ENCODE measurements at regions not wholly inside any gene's neighbourhood (a gene's known extent, or its start where the extent isn't known, plus 50 kb on each side); places are given as distances from the start of the nearest gene placed in this dataset.

DNA sequence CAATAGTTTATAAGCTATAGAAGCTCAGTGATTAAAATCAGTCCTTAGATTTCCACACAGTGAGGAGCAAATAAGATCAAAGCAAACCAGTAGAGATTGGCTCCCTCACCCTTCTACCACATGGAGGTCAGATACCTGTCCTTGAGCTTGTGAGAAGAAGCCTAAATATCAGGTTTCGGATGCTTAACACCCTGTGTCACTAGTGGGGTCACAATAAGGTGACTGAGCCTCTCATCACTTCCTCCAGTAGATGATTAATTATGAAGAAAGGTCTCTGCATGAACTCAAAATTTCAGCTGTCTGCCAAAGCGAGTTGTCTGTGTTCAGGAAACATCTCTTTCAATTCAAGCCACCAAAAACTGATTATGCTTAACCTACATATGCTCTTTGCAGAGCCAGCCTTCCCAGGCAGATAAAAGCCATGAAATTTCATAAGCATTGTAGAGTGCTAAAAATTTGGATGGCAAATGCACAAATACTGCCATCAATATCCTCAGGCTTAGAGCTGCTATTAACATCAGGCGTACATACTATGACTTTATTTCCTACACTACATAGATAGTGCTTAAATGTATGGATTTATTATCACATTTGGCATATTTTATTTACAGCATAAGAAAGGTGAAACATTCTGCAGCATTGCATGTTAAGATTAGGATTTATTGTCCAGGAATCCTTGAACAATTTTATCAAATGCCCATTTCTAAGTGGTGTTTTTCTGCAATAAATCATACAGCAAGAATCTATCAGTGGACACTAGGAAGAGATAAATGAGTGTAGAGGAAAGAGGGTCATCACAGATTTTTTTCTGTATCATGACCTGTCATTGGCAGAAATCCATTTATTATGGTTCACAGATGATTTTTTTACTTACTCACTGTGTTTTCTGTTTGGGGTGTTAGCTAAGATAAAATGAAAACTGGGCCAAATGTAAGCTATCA, 285.1 kb upstream of the SP8 start:
- H3K4me1 Mint-ChIP-seq (ENCODE audit: low read depth), result no peaks in the 10 kb centered on the region
- no peaks in the 10 kb centered on the region for H3K36me3 Mint-ChIP-seq (ENCODE audit: insufficient read depth)
- H3K27me3 Mint-ChIP-seq (ENCODE audit: low read depth), result peaks cover 7% of the 10 kb centered on the region
- H3K9me3 Mint-ChIP-seq, result peaks cover 3% of the 10 kb centered on the region
- ATAC-seq (no peak), DNase-seq (no peak)
- no peak overlapping the region for H3K4me3 Mint-ChIP-seq

- ATAC-seq, result no peak
- no peaks in the 10 kb centered on the region for H3K4me1 Mint-ChIP-seq (ENCODE audit: low read depth)
- H3K9me3 Mint-ChIP-seq, result no peaks in the 10 kb centered on the region
- no peaks in the 10 kb centered on the region for H3K36me3 Mint-ChIP-seq (ENCODE audit: insufficient read depth)
- no peak for DNase-seq
- no peak overlapping the region for H3K4me3 Mint-ChIP-seq
- H3K27me3 Mint-ChIP-seq (ENCODE audit: low read depth), result peaks cover 2% of the 10 kb centered on the region
Measured at GRCh38 chr7:21076054-21076453, 289.4 kb upstream of the SP8 start.

GRCh38 chr7:21076574-21076973, 289.9 kb upstream of the SP8 start:
- no peaks in the 10 kb centered on the region for H3K9me3 Mint-ChIP-seq
- H3K36me3 Mint-ChIP-seq (ENCODE audit: insufficient read depth), result no peaks in the 10 kb centered on the region
- H3K27me3 Mint-ChIP-seq (ENCODE audit: low read depth), result peaks cover 2% of the 10 kb centered on the region
- ATAC-seq (no peak), DNase-seq (no peak)
- H3K4me3 Mint-ChIP-seq, result no peak overlapping the region
- H3K4me1 Mint-ChIP-seq (ENCODE audit: low read depth), result no peaks in the 10 kb centered on the region

DNA sequence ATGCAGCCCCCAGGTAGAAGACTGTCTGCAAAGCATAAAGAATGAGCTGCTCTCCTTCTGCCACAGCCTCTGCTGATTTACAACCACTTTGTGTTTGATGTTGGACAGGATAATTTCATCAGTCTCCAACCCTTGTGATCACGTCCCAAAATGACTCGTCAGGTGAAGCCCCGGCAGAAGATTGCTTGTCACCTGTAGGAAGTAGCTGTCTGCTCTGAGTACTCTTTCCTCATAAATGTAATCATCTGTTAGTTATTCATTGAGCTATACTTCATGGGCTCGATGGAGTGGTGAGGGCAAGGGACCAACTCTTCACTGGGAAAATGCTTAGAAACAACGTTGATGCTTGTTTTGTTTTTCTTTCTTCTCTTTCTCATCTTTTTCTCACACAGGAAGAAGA, 290.9 kb upstream of the SP8 start:
- H3K4me3 Mint-ChIP-seq, result no peak overlapping the region
- no peaks in the 10 kb centered on the region for H3K4me1 Mint-ChIP-seq (ENCODE audit: low read depth)
- no peaks in the 10 kb centered on the region for H3K9me3 Mint-ChIP-seq
- H3K36me3 Mint-ChIP-seq (ENCODE audit: insufficient read depth), result no peaks in the 10 kb centered on the region
- H3K27me3 Mint-ChIP-seq (ENCODE audit: low read depth), result no peaks in the 10 kb centered on the region
- DNase-seq (no peak), ATAC-seq (no peak)

- Mint-ChIP-seq H3K4me1 (ENCODE audit: low read depth) (no peaks in the 10 kb centered on the region), H3K9me3 (no peaks in the 10 kb centered on the region), H3K4me3 (no peak overlapping the region), H3K36me3 (ENCODE audit: insufficient read depth) (no peaks in the 10 kb centered on the region), H3K27me3 (ENCODE audit: low read depth) (no peaks in the 10 kb centered on the region)
- ATAC-seq, result no peak
- DNase-seq, result no peak
Measured at GRCh38 chr7:21084286-21084685, 297.6 kb upstream of the SP8 start.

DNA sequence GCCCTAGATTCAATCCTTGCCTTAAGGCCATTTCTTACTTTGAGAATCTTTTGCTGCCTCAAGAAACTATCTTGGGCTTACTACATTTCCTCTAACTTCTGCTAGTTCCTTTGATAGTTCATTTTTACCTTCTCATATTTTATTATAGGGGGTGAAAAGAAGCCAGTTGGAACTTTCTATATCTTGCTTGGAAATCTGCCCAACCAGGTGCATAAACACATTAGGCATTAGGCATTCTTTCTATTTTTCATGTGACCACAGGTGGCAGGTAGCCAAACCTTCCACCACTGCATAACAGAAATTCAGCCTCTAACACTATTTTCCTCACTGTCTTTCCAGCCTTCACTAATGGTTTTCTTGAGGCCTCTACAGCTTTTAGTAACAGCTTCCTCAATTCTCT, 300.0 kb upstream of the SP8 start:
- Mint-ChIP-seq H3K4me3 (no peak overlapping the region), H3K36me3 (ENCODE audit: insufficient read depth) (no peaks in the 10 kb centered on the region), H3K4me1 (ENCODE audit: low read depth) (no peaks in the 10 kb centered on the region), H3K9me3 (no peaks in the 10 kb centered on the region), H3K27me3 (ENCODE audit: low read depth) (peaks cover 2% of the 10 kb centered on the region)
- ATAC-seq (no peak), DNase-seq (no peak)

GRCh38 chr7:21089653-21090052, 303.0 kb upstream of the SP8 start:
- Mint-ChIP-seq H3K4me3 (no peak overlapping the region), H3K9me3 (no peaks in the 10 kb centered on the region), H3K4me1 (ENCODE audit: low read depth) (no peaks in the 10 kb centered on the region), H3K36me3 (ENCODE audit: insufficient read depth) (no peaks in the 10 kb centered on the region), H3K27me3 (ENCODE audit: low read depth) (peaks cover 5% of the 10 kb centered on the region)
- DNase-seq (no peak), ATAC-seq (no peak)

DNA sequence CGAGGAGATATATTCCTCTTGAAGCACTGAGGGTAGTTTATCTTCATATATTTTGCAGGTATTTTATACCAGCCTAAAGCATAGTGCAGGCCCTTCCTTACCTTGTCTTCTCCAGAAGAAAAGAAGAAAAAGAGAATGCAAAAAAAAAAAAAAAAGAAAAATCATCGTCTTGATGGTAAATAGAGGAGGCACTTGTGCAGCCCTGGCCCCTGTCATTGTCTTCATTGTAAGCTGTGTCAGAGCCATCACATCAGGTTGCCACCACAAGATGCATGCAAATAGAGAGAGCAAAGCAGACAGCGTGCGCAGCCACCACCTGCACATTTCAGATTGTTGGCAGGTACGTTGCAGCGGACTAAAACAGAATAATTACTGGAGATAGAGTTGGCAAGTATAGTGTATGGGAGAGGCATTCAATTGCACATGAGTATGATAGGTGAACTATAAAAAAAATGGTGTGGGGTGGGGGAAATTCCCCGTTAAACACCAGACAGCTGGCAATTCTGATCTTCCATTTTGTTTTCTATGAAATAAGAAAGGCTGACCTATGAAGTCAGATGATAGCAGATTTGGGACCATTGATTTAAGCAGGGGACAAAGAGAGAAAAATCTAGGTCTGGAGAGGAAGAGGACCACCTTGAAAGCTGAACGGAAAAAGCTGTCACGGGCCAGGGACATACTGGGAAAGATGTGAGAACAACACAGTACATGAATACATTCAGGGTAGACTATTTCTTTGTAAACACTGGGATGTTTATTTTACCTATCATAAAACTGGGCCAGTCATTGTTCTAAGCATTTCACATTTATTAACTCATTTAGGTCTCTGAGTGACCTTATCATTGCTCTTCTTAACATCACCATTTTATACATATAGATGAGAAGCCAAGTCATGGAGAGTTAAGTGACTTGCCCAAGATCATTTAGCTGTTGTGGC, 306.3 kb upstream of the SP8 start:
- no peak overlapping the region for H3K4me3 Mint-ChIP-seq
- H3K36me3 Mint-ChIP-seq (ENCODE audit: insufficient read depth), result no peaks in the 10 kb centered on the region
- H3K4me1 Mint-ChIP-seq (ENCODE audit: low read depth), result no peaks in the 10 kb centered on the region
- DNase-seq (no peak), ATAC-seq (no peak)
- no peaks in the 10 kb centered on the region for H3K9me3 Mint-ChIP-seq
- H3K27me3 Mint-ChIP-seq (ENCODE audit: low read depth), result peaks cover 7% of the 10 kb centered on the region

- peaks cover 7% of the 10 kb centered on the region for H3K27me3 Mint-ChIP-seq (ENCODE audit: low read depth)
- H3K4me3 Mint-ChIP-seq, result no peak overlapping the region
- no peak for ATAC-seq
- no peaks in the 10 kb centered on the region for H3K4me1 Mint-ChIP-seq (ENCODE audit: low read depth)
- no peaks in the 10 kb centered on the region for H3K36me3 Mint-ChIP-seq (ENCODE audit: insufficient read depth)
- no peaks in the 10 kb centered on the region for H3K9me3 Mint-ChIP-seq
- DNase-seq, result no peak
Measured at GRCh38 chr7:21094589-21094988, 307.9 kb upstream of the SP8 start.

DNA sequence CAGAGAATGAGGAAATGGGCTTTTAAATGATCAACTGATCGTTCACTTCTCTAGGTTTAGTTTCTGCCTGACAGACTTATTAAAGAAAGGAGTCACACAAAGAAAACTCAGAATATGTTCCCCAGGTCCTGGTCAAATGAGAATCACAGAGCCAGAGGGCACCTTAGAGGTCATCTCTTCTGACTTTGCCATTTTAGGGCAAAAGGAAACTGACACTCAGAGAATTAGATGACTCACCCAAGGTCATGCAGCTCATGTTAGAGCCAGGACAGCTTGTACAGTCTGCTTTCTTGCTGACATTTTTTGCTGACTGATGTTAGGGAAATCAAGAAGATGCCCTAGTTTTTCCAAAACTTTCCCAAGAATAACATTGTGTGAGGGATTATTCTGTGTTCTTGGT, 312.7 kb upstream of the SP8 start:
- Mint-ChIP-seq H3K27me3 (ENCODE audit: low read depth) (peaks cover 5% of the 10 kb centered on the region), H3K9me3 (no peaks in the 10 kb centered on the region), H3K36me3 (ENCODE audit: insufficient read depth) (no peaks in the 10 kb centered on the region), H3K4me3 (no peak overlapping the region), H3K4me1 (ENCODE audit: low read depth) (no peaks in the 10 kb centered on the region)
- ATAC-seq (no peak), DNase-seq (no peak)

DNA sequence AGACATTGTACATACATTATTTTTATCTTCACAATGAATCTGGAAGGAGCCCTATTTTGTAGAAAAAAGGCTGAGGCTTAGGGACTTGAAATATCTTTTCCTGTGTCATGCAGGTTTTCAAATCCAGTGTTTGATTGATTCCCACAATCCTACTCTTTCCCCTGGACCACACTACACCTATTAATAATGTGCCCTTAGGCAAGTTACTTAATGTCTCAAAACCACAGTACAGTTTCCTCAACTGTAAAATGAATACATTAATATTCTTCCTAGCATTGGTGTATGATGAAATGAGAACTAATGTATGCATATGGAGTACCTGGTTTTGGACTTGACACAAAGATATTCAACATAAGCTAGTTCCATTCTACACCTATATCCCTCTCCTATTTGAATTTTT, 313.3 kb upstream of the SP8 start:
- H3K36me3 Mint-ChIP-seq (ENCODE audit: insufficient read depth), result no peaks in the 10 kb centered on the region
- DNase-seq (no peak), ATAC-seq (no peak)
- no peaks in the 10 kb centered on the region for H3K9me3 Mint-ChIP-seq
- H3K4me3 Mint-ChIP-seq, result no peak overlapping the region
- peaks cover 5% of the 10 kb centered on the region for H3K27me3 Mint-ChIP-seq (ENCODE audit: low read depth)
- no peaks in the 10 kb centered on the region for H3K4me1 Mint-ChIP-seq (ENCODE audit: low read depth)

- Mint-ChIP-seq H3K4me3 (no peak overlapping the region), H3K27me3 (ENCODE audit: low read depth) (peaks cover 5% of the 10 kb centered on the region), H3K4me1 (ENCODE audit: low read depth) (no peaks in the 10 kb centered on the region), H3K9me3 (no peaks in the 10 kb centered on the region), H3K36me3 (ENCODE audit: insufficient read depth) (no peaks in the 10 kb centered on the region)
- ATAC-seq (no peak), DNase-seq (no peak)
Measured at GRCh38 chr7:21101541-21101940, 314.9 kb upstream of the SP8 start.

DNA sequence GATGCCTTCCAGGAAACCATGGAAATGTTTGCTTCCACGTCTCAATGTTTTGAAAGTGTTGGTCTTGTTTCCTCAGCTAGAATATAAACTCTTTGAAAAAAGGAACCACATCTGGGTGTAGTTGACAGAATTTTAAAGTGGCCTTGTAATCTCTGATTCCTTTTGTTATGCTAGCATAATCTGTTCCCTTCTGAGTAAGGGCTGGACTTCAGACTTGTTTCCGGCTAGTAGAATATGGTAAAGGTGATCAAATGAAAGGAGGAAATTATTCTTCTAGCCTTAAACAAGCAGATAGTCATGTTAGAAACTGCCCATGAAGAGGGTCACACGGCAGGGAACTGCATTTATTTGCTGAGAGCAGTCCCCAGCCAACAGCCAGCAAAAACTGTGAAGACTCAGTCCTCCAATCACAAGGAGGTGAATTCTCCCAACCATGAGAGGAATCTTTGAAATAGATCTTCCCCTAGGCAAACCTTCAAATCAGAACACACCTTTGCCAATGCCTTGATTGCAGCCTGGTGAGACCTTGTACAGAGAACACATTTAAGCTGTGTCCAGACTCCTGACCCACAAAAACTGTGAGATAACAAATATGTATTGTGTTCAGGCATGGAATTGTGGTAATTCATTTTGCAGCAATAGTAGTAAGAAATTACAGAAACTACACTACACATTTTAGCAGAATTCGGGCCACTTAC, 316.9 kb upstream of the SP8 start:
- ATAC-seq (no peak), DNase-seq (no peak)
- no peaks in the 10 kb centered on the region for H3K9me3 Mint-ChIP-seq
- H3K36me3 Mint-ChIP-seq (ENCODE audit: insufficient read depth), result no peaks in the 10 kb centered on the region
- no peaks in the 10 kb centered on the region for H3K4me1 Mint-ChIP-seq (ENCODE audit: low read depth)
- peaks cover 8% of the 10 kb centered on the region for H3K27me3 Mint-ChIP-seq (ENCODE audit: low read depth)
- H3K4me3 Mint-ChIP-seq, result no peak overlapping the region

GRCh38 chr7:21104124-21104500, 317.4 kb upstream of the SP8 start:
- H3K9me3 Mint-ChIP-seq, result no peaks in the 10 kb centered on the region
- peaks cover 8% of the 10 kb centered on the region for H3K27me3 Mint-ChIP-seq (ENCODE audit: low read depth)
- H3K4me3 Mint-ChIP-seq, result no peak overlapping the region
- DNase-seq, result no peak
- no peaks in the 10 kb centered on the region for H3K36me3 Mint-ChIP-seq (ENCODE audit: insufficient read depth)
- no peaks in the 10 kb centered on the region for H3K4me1 Mint-ChIP-seq (ENCODE audit: low read depth)
- ATAC-seq, result no peak

Measured in activated T-cell treated with anti-CD3 and anti-CD28 coated beads, Interleukin-2, amount 50 U/mL, for 4 hours (primary cell).